Calu3 (cell line): ENCODE measurements at regions not wholly inside any gene's neighbourhood (a gene's known extent, or its start where the extent isn't known, plus 50 kb on each side); places are given as distances from the start of the nearest gene placed in this dataset.

Experiments
- BruUV-seq: library from RNA; stranded (reverse); fragments of 400-500 nt; replicated peaks from 2 replicates; lab custom pipeline; 2021; lab: Mats Ljungman, UMichigan
- CTCF ChIA-PET: fragments of 300-600 bp; sonication (Branson Sonifier 250); formaldehyde crosslinking; loops from one replicate; lab custom pipeline; 2022; ENCODE audit warnings: antibody characterized with exemption; lab: Charles Lee
- DNase-seq: peaks from one replicate; pipeline ENCODE4 v3.0.0; 2022
- H3K27ac Mint-ChIP-seq: one replicate; pipeline ENCODE4 v1.8.0; 2022; ENCODE audit warnings: mixed read lengths; ENCODE audit not compliant: unreplicated experiment
- H3K27me3 Mint-ChIP-seq: one replicate; pipeline ENCODE4 v1.8.0; 2022; ENCODE audit warnings: mixed read lengths; ENCODE audit not compliant: unreplicated experiment
- H3K36me3 Mint-ChIP-seq: one replicate; pipeline ENCODE4 v1.8.0; 2022; ENCODE audit warnings: mild to moderate bottlenecking, moderate library complexity, mixed read lengths; ENCODE audit not compliant: insufficient read depth, unreplicated experiment
- H3K4me1 Mint-ChIP-seq: one replicate; pipeline ENCODE4 v1.8.0; 2022; ENCODE audit warnings: mild to moderate bottlenecking, low read depth, mixed read lengths; ENCODE audit not compliant: unreplicated experiment
- H3K4me3 Mint-ChIP-seq: one replicate; pipeline ENCODE4 v1.8.0; 2022; ENCODE audit warnings: mild to moderate bottlenecking, low read depth, moderate library complexity, mixed read lengths; ENCODE audit not compliant: unreplicated experiment
- H3K9me3 Mint-ChIP-seq: one replicate; pipeline ENCODE4 v1.8.0; 2022; ENCODE audit warnings: low read depth, mixed read lengths; ENCODE audit not compliant: unreplicated experiment
- intact Hi-C: fragments of 100-400 bp; cut with micrococcal nuclease; formaldehyde crosslinking; loops from one replicate; pipeline ENCODE4 v1.10.0; 2022; ENCODE audit not compliant: unreplicated experiment
- TF ChIP-seq, protein P1 (sequence below): fragments of 200-600 bp; IDR thresholded peaks from one replicate; pipeline ENCODE4 v1.8.0; 2022; ENCODE audit warnings: antibody characterized with exemption; ENCODE audit not compliant: unreplicated experiment

DNA sequence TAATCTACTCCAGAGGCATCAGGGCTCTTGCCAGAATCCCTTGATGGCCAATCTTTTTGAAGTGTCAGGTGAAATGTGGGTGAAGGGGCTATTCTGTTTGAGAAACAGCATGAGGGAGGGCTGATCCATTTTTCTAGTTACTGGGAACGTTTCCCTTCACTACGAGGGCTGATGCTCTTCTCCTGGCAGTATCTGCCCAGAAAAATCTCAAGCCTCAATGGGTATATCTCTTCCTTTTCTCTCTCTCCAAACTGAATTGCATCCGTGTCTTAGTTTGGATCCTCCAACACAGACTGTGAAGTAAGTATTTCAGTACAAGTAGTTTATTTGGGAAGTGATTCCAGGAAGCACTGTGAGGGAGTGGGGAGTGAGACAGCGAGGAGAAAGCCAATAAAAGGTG lies 113.0 kb upstream of the NAV2 start:
- CTCF ChIA-PET: no interaction called here

DNA sequence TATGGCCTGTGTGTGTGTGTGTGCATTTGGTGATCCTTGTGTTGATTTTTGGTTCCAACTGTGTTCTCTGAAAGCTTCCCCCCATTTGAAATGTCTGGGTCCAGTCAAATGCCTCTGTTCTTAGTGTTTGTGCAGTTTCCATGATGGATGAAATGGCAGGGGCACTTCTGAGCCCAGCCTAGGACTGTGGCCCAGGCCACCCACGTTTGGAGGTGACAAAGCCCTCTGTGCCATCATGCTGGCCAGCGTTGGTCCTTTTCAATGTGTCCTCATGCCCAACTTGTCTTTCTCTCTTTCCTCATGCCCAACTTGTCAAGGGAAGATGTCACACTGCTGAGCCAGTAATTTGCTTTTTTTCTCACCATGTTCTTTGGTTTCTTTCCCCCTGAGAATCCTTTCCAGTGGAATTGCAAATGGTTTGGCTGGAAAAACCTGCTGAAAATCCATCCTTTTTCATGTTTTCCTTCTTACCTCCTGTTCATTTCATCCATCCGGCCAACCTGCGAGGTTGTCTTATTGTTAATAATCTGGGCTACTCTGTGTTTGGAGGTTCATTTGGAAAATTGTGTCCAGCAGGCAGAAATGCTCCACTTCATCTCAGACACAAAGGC lies 113.7 kb upstream of the NAV2 start:
- Mint-ChIP-seq H3K27me3 (peaks cover 24% of the 10 kb centered on the region), H3K4me1 (peaks cover 28% of the 10 kb centered on the region), H3K36me3 (peaks cover 4% of the 10 kb centered on the region), H3K4me3 (no peak overlapping the region), H3K9me3 (peaks cover 3% of the 10 kb centered on the region), H3K27ac (no peak overlapping the region)
- TF ChIP-seq, protein P1, sequence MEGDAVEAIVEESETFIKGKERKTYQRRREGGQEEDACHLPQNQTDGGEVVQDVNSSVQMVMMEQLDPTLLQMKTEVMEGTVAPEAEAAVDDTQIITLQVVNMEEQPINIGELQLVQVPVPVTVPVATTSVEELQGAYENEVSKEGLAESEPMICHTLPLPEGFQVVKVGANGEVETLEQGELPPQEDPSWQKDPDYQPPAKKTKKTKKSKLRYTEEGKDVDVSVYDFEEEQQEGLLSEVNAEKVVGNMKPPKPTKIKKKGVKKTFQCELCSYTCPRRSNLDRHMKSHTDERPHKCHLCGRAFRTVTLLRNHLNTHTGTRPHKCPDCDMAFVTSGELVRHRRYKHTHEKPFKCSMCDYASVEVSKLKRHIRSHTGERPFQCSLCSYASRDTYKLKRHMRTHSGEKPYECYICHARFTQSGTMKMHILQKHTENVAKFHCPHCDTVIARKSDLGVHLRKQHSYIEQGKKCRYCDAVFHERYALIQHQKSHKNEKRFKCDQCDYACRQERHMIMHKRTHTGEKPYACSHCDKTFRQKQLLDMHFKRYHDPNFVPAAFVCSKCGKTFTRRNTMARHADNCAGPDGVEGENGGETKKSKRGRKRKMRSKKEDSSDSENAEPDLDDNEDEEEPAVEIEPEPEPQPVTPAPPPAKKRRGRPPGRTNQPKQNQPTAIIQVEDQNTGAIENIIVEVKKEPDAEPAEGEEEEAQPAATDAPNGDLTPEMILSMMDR: no peak
- no peak for DNase-seq
- intact Hi-C loops: no loop called here
- no TSS peak for BruUV-seq
- CTCF ChIA-PET: no interaction called here

More for the DNA sequence above, 113.0 kb upstream of the NAV2 start:
- no peak overlapping the region for H3K27ac Mint-ChIP-seq
- peaks cover 25% of the 10 kb centered on the region for H3K27me3 Mint-ChIP-seq
- TF ChIP-seq, protein P1: no peak
- DNase-seq: no peak
- BruUV-seq: no TSS peak
- H3K4me3 Mint-ChIP-seq: no peak overlapping the region
- intact Hi-C loops: no loop called here
- peaks cover 4% of the 10 kb centered on the region for H3K36me3 Mint-ChIP-seq
- peaks cover 26% of the 10 kb centered on the region for H3K4me1 Mint-ChIP-seq
- peaks cover 4% of the 10 kb centered on the region for H3K9me3 Mint-ChIP-seq

DNA sequence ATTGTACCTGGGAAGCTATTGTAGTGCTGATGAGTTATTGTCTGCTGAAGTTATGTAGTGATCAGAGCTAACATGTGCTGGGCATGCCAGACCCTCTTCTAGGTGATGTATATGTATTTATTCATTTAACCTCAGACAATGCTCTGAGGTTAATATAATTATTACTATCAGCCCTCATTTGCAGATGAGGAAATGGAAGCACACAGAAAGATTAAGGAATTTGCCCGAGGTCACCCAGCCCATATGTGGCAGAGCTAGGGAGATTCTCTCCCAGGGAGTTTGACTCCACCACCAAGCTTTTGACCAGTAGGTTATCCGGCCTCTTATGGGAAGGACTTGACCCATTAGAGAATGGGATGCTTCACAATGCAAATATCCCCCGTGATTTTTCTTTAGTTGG lies 114.2 kb upstream of the NAV2 start:
- Mint-ChIP-seq H3K36me3 (peaks cover 4% of the 10 kb centered on the region), H3K27ac (no peak overlapping the region), H3K4me3 (no peak overlapping the region), H3K27me3 (peaks cover 24% of the 10 kb centered on the region), H3K4me1 (peaks cover 32% of the 10 kb centered on the region), H3K9me3 (peaks cover 2% of the 10 kb centered on the region)
- DNase-seq: no peak
- CTCF ChIA-PET: no interaction called here
- BruUV-seq: no TSS peak
- TF ChIP-seq, protein P1: no peak
- intact Hi-C loops: no loop called here

DNA sequence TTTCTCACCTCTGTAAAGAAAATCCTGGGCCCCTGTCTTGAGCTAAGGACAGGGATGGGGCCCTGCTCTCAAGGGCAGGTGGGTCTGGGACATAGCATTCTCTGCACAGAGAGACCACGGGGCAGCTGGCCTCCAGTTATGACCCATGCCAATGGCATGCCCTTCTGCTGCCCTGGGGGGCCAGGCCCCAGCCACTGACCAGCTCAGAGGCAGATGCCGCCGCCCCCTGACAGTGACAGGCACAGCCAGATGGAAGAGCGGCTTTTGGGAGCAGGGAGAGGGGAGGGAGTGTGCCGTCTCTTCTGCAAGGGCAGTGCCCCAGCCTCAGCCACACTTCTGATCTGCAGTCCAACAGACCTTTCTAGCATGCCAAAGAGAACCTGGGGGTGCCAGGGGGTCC lies 114.8 kb upstream of the NAV2 start:
- no peak for DNase-seq
- intact Hi-C loops: no loop called here
- Mint-ChIP-seq H3K4me1 (peaks cover 32% of the 10 kb centered on the region), H3K27ac (no peak overlapping the region), H3K36me3 (peaks cover 4% of the 10 kb centered on the region), H3K4me3 (no peak overlapping the region), H3K27me3 (peaks cover 20% of the 10 kb centered on the region), H3K9me3 (peaks cover 2% of the 10 kb centered on the region)
- BruUV-seq: no TSS peak
- CTCF ChIA-PET: no interaction called here
- TF ChIP-seq, protein P1: no peak
